ENCODE measurements at regions not wholly inside any gene's neighbourhood (a gene's known extent, or its start where the extent isn't known, plus 50 kb on each side); places are given as distances from the start of the nearest gene placed in this dataset.

GRCh38 chr1:193939585-193939984 is 753.2 kb upstream of the B3GALT2 start:
- Histone ChIP-seq H3K4me1 (ENCODE audit: control insufficient read depth, insufficient read depth, low read length, poor library complexity, severe bottlenecking) (no peaks in the 10 kb centered on the region), H3K9me3 (ENCODE audit: control insufficient read depth, low read length) (no peaks in the 10 kb centered on the region)

GRCh38 chr1:193937308-193937707 is 750.9 kb upstream of the B3GALT2 start:
- H3K36me3 ChIP-seq (ENCODE audit: control insufficient read depth, insufficient read depth, low read length): no peaks in the 10 kb centered on the region
- no peaks in the 10 kb centered on the region for H3K27me3 ChIP-seq (replicated peaks; ENCODE audit: control insufficient read depth, insufficient read depth, low read length, poor library complexity, severe bottlenecking)
- no peak overlapping the region for H3K27ac ChIP-seq (ENCODE audit: insufficient read depth, low read length, poor library complexity, severe bottlenecking)

More at GRCh38 chr1:193939585-193939984, 753.2 kb upstream of the B3GALT2 start:
- no peak overlapping the region for H3K4me3 ChIP-seq (ENCODE audit: insufficient read depth, low read depth, low read length, poor library complexity, severe bottlenecking)
- DNase-seq: no peak
- H3K36me3 ChIP-seq (ENCODE audit: control insufficient read depth, insufficient read depth, low read length): no peaks in the 10 kb centered on the region
- H3K27me3 ChIP-seq (replicated peaks; ENCODE audit: control insufficient read depth, insufficient read depth, low read length, poor library complexity, severe bottlenecking): no peaks in the 10 kb centered on the region
- no peak overlapping the region for H3K27ac ChIP-seq (ENCODE audit: insufficient read depth, low read length, poor library complexity, severe bottlenecking)

GRCh38 chr1:193932979-193933378 is 746.6 kb upstream of the B3GALT2 start:
- no peak for DNase-seq
- Histone ChIP-seq H3K9me3 (ENCODE audit: control insufficient read depth, low read length) (no peaks in the 10 kb centered on the region), H3K4me3 (ENCODE audit: insufficient read depth, low read depth, low read length, poor library complexity, severe bottlenecking) (no peak overlapping the region)

More at GRCh38 chr1:193937308-193937707, 750.9 kb upstream of the B3GALT2 start:
- H3K4me1 ChIP-seq (ENCODE audit: control insufficient read depth, insufficient read depth, low read length, poor library complexity, severe bottlenecking): no peaks in the 10 kb centered on the region
- no peak for DNase-seq
- no peaks in the 10 kb centered on the region for H3K9me3 ChIP-seq (ENCODE audit: control insufficient read depth, low read length)
- H3K4me3 ChIP-seq (ENCODE audit: insufficient read depth, low read depth, low read length, poor library complexity, severe bottlenecking): no peak overlapping the region

GRCh38 chr1:193931356-193931755 is 744.9 kb upstream of the B3GALT2 start:
- H3K4me1 ChIP-seq (ENCODE audit: control insufficient read depth, insufficient read depth, low read length, poor library complexity, severe bottlenecking): no peaks in the 10 kb centered on the region
- no peak for DNase-seq
- H3K27ac ChIP-seq (ENCODE audit: insufficient read depth, low read length, poor library complexity, severe bottlenecking): no peak overlapping the region
- H3K4me3 ChIP-seq (ENCODE audit: insufficient read depth, low read depth, low read length, poor library complexity, severe bottlenecking): no peak overlapping the region
- H3K27me3 ChIP-seq (replicated peaks; ENCODE audit: control insufficient read depth, insufficient read depth, low read length, poor library complexity, severe bottlenecking): no peaks in the 10 kb centered on the region
- no peaks in the 10 kb centered on the region for H3K9me3 ChIP-seq (ENCODE audit: control insufficient read depth, low read length)
- no peaks in the 10 kb centered on the region for H3K36me3 ChIP-seq (ENCODE audit: control insufficient read depth, insufficient read depth, low read length)

More at GRCh38 chr1:193932979-193933378, 746.6 kb upstream of the B3GALT2 start:
- no peaks in the 10 kb centered on the region for H3K36me3 ChIP-seq (ENCODE audit: control insufficient read depth, insufficient read depth, low read length)
- no peak overlapping the region for H3K27ac ChIP-seq (ENCODE audit: insufficient read depth, low read length, poor library complexity, severe bottlenecking)
- no peaks in the 10 kb centered on the region for H3K4me1 ChIP-seq (ENCODE audit: control insufficient read depth, insufficient read depth, low read length, poor library complexity, severe bottlenecking)
- H3K27me3 ChIP-seq (replicated peaks; ENCODE audit: control insufficient read depth, insufficient read depth, low read length, poor library complexity, severe bottlenecking): no peaks in the 10 kb centered on the region

GRCh38 chr1:193929374-193930033 is 743.1 kb upstream of the B3GALT2 start:
- no peak for DNase-seq
- H3K27ac ChIP-seq (ENCODE audit: insufficient read depth, low read length, poor library complexity, severe bottlenecking): no peak overlapping the region
- H3K9me3 ChIP-seq (ENCODE audit: control insufficient read depth, low read length): no peaks in the 10 kb centered on the region
- H3K27me3 ChIP-seq (replicated peaks; ENCODE audit: control insufficient read depth, insufficient read depth, low read length, poor library complexity, severe bottlenecking): no peaks in the 10 kb centered on the region
- no peaks in the 10 kb centered on the region for H3K4me1 ChIP-seq (ENCODE audit: control insufficient read depth, insufficient read depth, low read length, poor library complexity, severe bottlenecking)
- H3K4me3 ChIP-seq (ENCODE audit: insufficient read depth, low read depth, low read length, poor library complexity, severe bottlenecking): no peak overlapping the region
- H3K36me3 ChIP-seq (ENCODE audit: control insufficient read depth, insufficient read depth, low read length): no peaks in the 10 kb centered on the region

GRCh38 chr1:193927550-193927949 is 741.1 kb upstream of the B3GALT2 start:
- Histone ChIP-seq H3K27ac (ENCODE audit: insufficient read depth, low read length, poor library complexity, severe bottlenecking) (no peak overlapping the region), H3K9me3 (ENCODE audit: control insufficient read depth, low read length) (no peaks in the 10 kb centered on the region), H3K4me1 (ENCODE audit: control insufficient read depth, insufficient read depth, low read length, poor library complexity, severe bottlenecking) (no peaks in the 10 kb centered on the region), H3K27me3 (replicated peaks; ENCODE audit: control insufficient read depth, insufficient read depth, low read length, poor library complexity, severe bottlenecking) (no peaks in the 10 kb centered on the region), H3K4me3 (ENCODE audit: insufficient read depth, low read depth, low read length, poor library complexity, severe bottlenecking) (no peak overlapping the region), H3K36me3 (ENCODE audit: control insufficient read depth, insufficient read depth, low read length) (no peaks in the 10 kb centered on the region)
- no peak for DNase-seq

- no peak overlapping the region for H3K4me3 ChIP-seq (ENCODE audit: insufficient read depth, low read depth, low read length, poor library complexity, severe bottlenecking)
Observed at GRCh38 chr1:193926956-193927355, 740.5 kb upstream of the B3GALT2 start.

GRCh38 chr1:193919827-193920226 is 733.4 kb upstream of the B3GALT2 start:
- Histone ChIP-seq H3K9me3 (ENCODE audit: control insufficient read depth, low read length) (no peaks in the 10 kb centered on the region), H3K4me3 (ENCODE audit: insufficient read depth, low read depth, low read length, poor library complexity, severe bottlenecking) (no peak overlapping the region), H3K27ac (ENCODE audit: insufficient read depth, low read length, poor library complexity, severe bottlenecking) (no peak overlapping the region), H3K4me1 (ENCODE audit: control insufficient read depth, insufficient read depth, low read length, poor library complexity, severe bottlenecking) (no peaks in the 10 kb centered on the region), H3K27me3 (replicated peaks; ENCODE audit: control insufficient read depth, insufficient read depth, low read length, poor library complexity, severe bottlenecking) (no peaks in the 10 kb centered on the region), H3K36me3 (ENCODE audit: control insufficient read depth, insufficient read depth, low read length) (no peaks in the 10 kb centered on the region)
- no peak for DNase-seq

More at GRCh38 chr1:193926956-193927355, 740.5 kb upstream of the B3GALT2 start:
- H3K27ac ChIP-seq (ENCODE audit: insufficient read depth, low read length, poor library complexity, severe bottlenecking): no peak overlapping the region
- DNase-seq: no peak
- H3K4me1 ChIP-seq (ENCODE audit: control insufficient read depth, insufficient read depth, low read length, poor library complexity, severe bottlenecking): no peaks in the 10 kb centered on the region
- H3K9me3 ChIP-seq (ENCODE audit: control insufficient read depth, low read length): no peaks in the 10 kb centered on the region
- no peaks in the 10 kb centered on the region for H3K27me3 ChIP-seq (replicated peaks; ENCODE audit: control insufficient read depth, insufficient read depth, low read length, poor library complexity, severe bottlenecking)
- H3K36me3 ChIP-seq (ENCODE audit: control insufficient read depth, insufficient read depth, low read length): no peaks in the 10 kb centered on the region

GRCh38 chr1:193916452-193916851 is 730.0 kb upstream of the B3GALT2 start:
- H3K9me3 ChIP-seq (ENCODE audit: control insufficient read depth, low read length): no peaks in the 10 kb centered on the region
- no peaks in the 10 kb centered on the region for H3K27me3 ChIP-seq (replicated peaks; ENCODE audit: control insufficient read depth, insufficient read depth, low read length, poor library complexity, severe bottlenecking)
- DNase-seq: no peak
- no peaks in the 10 kb centered on the region for H3K36me3 ChIP-seq (ENCODE audit: control insufficient read depth, insufficient read depth, low read length)
- no peak overlapping the region for H3K27ac ChIP-seq (ENCODE audit: insufficient read depth, low read length, poor library complexity, severe bottlenecking)
- H3K4me3 ChIP-seq (ENCODE audit: insufficient read depth, low read depth, low read length, poor library complexity, severe bottlenecking): no peak overlapping the region
- H3K4me1 ChIP-seq (ENCODE audit: control insufficient read depth, insufficient read depth, low read length, poor library complexity, severe bottlenecking): no peaks in the 10 kb centered on the region

GRCh38 chr1:193914871-193915270 is 728.5 kb upstream of the B3GALT2 start:
- no peaks in the 10 kb centered on the region for H3K36me3 ChIP-seq (ENCODE audit: control insufficient read depth, insufficient read depth, low read length)
- DNase-seq: no peak
- no peaks in the 10 kb centered on the region for H3K4me1 ChIP-seq (ENCODE audit: control insufficient read depth, insufficient read depth, low read length, poor library complexity, severe bottlenecking)
- H3K9me3 ChIP-seq (ENCODE audit: control insufficient read depth, low read length): no peaks in the 10 kb centered on the region
- H3K4me3 ChIP-seq (ENCODE audit: insufficient read depth, low read depth, low read length, poor library complexity, severe bottlenecking): no peak overlapping the region
- no peak overlapping the region for H3K27ac ChIP-seq (ENCODE audit: insufficient read depth, low read length, poor library complexity, severe bottlenecking)
- no peaks in the 10 kb centered on the region for H3K27me3 ChIP-seq (replicated peaks; ENCODE audit: control insufficient read depth, insufficient read depth, low read length, poor library complexity, severe bottlenecking)
